HG02798 (cell line): ENCODE measurements at regions not wholly inside any gene's neighbourhood (a gene's known extent, or its start where the extent isn't known, plus 50 kb on each side); places are given as distances from the start of the nearest gene placed in this dataset.

ENCODE experiments used
- ATAC-seq: cut with Tn5 transposase; IDR thresholded peaks from one replicate; pipeline ENCODE4 v1.9.1; 2021; ENCODE audit warnings: mild to moderate bottlenecking; ENCODE audit not compliant: unreplicated experiment, poor library complexity

DNA sequence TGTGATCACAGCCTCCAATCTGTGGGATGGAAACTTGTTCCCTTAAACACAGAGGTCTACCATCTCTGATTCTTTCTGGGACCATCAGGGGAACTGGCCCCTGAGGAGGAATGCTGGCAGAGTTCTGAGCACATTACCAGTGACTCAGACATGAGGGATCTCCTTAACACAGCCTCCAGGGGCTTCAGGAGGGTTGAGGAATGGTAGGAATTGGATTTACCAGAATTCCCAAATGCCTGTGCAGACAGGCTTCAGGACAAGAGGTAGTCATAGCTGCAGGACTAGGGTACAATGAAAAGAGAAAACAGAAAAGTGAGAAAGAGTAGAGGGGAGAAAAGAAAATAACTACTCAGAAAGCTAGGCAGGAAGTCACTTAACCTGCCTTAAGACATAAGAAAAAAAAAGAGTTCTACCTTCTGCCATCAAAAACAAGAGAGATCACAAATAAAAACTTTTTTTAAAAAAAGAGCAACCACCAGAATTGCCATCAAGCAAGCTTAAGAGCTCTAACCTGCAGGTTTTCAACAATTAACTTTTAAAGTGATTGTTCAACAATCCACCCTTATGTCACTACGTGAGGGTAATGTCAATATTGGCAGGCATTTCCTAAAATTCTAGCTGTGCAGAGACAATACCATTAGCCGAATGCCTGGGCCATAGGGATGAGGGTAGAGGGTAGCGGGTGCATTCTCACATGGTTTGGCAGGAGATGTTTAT, 524.4 kb downstream of the BCL11A start:
- no peak for ATAC-seq

DNA sequence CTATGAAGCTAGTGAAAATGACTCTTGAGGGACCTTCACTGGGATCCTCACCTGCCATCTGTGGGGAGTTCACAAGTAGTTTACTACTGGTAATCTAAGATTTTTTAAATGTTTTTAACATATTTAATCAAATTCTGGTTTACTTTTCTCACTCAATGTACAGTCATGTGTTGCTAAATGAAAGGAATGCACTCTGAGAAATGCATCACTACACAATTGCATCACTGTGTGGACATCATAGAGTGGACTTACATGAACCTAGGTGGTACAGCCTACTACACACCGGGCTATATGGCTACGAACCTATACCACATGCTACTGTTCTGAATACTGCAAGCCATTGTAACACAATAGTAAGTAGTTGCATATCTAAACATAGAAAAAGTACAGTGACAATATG, 528.0 kb downstream of the BCL11A start:
- ATAC-seq = no peak

DNA sequence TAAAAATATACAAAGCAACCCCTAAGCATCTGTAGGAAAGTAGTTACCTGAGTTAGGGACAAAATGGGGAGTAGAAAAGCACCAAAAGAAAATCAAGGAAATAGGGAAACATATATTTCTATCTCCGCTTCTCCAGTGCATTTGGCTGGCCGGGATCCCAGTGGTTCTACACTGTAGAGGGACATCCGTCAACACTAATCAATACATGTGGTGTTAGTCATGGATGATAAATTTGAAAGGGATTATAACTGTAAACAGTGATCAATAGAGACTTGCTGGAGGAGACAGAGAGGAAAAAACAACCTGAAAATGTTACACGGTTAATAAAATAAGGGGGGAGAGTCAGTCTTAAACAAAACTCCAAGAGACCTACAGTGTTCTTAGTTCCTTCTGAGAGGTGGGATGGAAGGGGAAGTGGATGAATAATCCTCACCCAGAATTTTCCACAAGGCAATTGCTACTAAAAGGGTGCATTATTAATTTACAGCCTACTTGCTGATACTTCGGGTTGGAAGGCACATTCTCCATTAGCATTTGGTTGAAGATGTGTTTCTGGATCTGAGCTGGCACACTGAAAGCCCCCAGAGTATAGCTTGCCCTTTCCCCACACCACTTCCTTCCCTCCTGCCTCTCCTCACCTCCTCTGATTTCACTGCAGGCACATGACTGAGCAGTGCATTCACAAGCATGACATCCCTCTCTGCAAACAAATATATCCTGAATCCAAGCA, 530.0 kb downstream of the BCL11A start:
- ATAC-seq = no peak

DNA sequence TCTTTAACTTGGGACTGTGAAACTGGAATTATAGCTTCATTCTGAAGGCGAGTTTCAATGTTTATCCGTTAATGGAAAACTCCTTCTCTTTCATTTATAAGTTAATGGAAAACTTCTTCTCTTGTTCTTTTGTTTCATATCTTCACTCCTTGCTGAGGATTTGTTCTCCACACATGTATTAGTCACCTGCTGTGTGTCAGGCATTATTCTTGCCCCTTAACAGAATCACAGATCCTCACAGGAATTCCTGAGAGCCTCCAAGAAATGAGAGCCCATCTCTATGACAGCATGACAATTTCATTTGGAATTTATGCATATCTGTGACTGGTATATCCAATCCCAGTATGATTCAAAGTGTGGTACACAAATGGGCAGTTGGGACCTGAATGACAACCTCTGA, 545.8 kb downstream of the BCL11A start:
- ATAC-seq = no peak

DNA sequence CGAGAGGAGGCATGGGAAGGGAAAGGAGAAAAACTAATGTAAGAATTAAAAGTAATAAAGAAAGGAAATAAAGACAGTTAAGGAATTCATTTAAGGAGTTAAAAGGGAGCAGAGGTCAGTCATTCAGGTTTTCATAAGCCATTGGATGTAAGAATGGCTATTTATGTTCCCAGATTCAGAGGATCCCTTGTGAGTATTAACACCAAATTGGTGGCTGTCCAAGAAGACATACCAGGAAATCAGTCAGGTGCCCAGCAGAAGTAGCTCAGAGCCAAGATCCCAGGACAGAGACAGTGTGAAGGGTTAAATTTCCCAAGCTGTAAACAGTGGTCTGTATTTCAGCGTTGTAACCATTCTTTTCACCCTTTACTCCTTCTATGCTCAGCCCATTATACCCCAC, 550.4 kb downstream of the BCL11A start:
- ATAC-seq = no peak

DNA sequence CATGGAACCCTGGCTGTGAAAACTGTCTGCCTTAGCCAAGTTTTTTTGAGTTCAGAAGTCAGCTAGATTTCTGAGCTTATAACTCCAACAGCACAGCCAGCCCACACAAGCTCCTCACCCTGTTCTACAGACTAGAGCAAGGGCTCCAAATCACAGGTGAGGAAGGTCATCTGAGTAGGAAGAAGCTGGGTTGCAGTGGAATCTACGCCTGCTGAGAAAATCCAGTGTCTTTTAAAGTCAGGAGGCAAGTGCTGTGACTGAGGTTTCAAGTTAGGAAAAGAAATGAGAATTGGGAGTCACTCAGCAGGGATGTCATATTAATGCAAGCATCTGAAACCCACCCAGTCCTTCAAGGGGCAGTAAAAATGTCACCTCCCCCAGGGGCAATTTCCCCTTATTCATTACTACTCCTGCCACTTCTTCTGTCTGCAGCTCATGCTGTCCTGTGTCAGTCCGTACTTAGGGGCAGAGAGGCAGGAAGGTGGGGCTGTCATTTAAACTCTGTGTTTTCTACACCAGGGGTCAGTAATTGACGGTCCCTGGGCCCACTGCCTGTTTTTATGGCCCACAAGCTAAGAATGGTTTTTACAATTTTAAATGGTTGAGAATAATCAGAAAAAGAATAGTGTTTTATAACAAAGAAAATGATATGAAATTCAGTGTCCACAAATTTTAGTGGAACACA, 551.1 kb downstream of the BCL11A start:
- ATAC-seq = no peak

DNA sequence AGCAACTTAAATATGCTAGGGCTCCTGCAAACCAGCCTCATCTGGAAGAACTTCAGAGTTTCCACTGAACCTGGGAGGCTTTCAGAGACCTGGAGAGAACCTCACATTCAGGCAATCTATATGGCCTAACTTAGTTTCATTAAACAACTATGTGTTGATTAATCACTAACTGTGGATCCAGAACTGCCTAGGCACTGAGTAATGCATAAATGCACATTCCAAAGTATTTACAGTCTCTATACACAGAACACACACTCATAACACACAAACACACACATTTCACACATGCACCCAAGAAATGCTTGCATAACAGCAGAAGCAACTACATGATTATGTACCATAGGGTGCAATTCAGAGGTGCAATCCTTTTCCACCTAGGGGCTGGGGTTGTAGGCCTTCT, 552.8 kb downstream of the BCL11A start:
- no peak for ATAC-seq

DNA sequence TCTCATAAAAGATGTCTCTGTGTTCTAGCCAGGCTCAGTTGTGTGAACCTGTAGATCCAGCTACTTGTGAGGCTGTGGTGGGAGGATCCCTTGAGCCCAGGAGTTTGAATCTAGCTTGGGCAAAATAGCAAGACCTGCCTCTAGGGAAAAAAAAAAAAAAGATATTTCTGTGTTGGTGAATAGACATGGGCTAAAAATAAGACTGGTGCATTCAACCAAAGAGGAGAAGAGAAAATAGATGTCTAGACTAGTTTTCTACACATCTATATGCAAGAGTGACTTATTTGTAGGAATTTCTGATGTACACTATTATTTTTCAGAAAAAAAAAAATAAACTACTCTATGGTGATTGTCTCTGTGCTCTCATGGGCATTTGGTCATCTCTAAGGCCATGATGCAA, 555.1 kb downstream of the BCL11A start:
- ATAC-seq = no peak

DNA sequence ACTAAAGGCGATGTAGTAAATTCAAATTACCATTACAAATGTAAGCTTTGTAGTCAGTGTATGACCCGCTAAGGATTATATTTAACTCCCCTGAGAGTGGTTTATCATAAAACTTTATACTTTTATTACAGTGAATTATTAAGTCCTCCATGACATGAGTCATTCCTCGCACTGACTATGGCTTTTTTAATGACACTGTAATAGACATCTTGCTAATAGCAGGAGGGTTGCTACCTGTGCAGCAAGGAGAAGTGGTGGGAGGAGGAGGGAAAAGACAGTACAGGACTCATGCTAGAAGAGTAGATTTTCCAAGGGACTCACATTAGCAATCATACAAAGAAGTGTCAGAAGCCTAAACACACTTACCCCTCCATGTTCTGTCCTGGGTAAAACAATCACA, 556.1 kb downstream of the BCL11A start:
- ATAC-seq = no peak

DNA sequence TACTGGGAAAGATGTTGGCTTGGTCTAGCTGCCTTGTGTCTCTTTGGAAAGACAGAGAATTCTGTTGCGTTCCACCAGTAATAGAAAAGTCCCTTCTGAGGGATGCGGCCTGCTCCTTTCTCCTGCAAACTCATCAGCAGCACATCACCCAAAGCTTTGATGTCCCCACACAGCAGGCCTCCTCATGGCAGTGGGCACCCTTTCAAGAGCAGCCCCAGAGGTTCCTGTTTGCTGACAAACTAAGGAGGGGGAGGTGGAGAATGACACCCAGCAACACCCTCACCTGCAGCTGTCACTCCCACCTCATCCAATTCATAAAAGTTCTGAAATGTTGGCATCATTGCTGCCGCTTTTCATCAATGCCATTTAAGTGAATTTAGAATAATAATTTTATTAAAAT, 556.6 kb downstream of the BCL11A start:
- ATAC-seq = no peak

DNA sequence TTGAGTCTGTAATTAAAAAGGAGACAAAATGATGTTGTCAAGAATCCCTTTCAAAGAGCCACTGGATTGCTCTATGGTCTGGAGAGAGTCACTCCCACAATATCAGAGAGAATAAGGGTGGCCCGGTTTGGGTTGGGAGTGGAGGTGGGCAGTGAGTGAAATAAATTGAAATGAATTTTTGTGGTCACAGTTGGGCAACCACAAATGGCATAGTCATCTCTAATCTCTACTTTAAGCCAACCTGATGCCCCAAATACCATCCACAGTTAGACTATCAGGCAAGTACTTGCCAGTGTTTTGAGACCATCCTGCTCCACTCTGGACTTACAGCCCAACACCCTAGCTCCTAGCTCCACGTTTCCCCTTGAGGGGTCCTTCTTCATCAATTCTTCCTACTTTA, 559.7 kb downstream of the BCL11A start:
- no peak for ATAC-seq

DNA sequence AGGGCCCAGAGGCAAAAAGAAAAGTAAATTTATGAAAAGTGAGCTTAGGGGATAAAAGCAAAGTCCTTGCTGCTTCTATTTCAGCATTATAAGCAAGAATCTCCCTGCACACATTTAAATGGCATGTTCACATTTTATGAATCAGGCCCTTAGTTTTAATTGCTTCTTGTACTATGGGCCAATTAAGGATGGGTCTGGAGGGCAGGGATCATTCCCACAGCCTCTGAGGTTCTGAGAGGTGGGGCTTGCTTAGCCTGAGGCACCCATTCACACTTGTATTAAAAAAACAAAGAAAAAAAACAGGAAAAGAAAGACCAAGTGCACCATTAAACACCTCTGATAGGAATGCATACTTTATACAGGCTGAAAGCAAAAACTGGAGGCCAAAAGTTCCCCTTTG, 565.1 kb downstream of the BCL11A start:
- no peak for ATAC-seq

DNA sequence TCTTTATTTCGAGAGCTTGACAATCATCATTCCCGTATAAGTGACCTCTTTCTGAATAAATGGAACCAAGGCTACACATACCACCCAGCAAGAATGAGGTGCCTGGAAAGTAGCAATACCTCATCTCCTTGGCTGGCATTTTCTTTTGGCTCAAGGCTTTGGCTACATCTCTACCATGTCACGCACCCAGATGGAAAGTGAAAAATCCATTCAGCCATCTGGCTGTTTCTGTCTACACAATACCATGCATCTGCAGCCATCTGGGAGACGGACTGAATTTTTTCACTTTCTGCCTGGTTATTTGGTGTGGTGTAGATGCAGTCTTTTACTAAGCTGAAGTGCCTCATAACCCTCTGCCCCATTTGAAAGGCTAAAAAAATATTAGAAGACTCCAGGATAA, 566.9 kb downstream of the BCL11A start:
- no peak for ATAC-seq

DNA sequence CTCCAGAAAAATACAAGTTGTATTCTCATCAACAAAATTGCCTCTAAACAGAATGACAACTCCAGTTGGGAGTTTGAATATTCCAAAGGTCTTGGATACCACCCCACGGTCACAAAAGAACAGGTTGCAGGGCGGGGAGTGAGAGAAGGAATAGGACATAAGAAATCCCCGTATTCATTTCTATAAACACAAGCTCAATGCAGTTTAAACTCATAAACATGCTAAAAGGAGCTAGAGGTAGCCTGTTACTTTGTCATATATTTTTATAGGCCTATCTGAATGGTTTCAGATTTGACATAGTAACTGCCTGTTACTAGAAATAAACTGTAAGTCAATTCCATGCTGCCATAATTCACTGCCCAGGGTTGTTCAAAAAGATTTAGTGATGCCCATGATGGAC, 567.5 kb downstream of the BCL11A start:
- no peak for ATAC-seq

DNA sequence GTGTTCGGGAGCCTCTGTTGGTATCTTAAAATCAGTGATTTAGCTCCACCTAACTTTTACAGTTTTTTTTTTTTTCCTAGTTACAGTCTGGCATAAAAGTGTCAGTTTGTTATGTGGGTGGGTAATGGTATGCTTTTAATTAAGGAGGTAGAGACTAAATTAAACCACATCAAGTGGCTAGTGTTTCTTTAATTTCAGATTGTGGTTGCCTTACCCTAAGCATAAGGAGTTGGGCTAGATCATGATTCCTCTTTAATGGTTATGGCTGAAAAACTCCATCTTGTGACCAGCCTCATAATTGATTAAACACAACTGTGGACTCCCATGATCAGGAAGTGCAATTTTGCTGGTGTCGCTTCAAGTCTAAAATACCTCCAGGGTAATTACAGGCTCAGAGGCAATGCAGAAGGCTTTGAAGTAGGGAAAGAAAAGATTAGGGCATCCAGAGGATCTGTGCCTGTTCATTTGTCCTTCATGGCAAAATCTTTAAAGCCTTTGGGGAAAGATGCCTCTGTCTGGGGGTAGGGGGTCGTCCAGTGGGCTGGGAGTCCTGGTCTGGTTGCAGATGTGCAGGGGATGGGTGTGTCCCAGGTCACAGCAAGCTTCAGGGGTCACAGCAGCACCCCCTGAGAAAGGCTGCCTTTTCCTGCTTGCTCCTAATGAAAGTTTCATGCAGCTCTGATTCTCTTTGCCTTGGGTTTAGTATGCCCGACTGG, 579.2 kb downstream of the BCL11A start:
- ATAC-seq = no peak

DNA sequence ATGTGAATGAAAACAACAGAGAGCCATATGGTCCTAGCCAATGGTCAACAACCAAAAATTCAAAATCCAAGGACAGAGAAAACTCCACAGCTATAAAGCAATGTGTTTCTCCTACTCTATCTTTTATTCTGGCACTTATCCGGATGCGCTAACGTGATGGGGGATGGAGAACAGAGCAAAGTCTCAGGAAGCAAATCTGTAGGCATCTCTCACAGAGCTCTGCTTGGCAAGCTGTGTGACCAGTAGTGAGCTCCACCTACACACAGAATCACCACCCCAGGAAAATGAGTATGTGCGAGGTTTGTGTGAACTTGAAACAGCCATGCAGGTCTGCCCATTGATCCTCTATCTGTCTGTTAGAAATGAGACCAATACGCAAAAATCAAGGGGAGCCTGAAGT, 584.3 kb downstream of the BCL11A start:
- ATAC-seq = no peak

DNA sequence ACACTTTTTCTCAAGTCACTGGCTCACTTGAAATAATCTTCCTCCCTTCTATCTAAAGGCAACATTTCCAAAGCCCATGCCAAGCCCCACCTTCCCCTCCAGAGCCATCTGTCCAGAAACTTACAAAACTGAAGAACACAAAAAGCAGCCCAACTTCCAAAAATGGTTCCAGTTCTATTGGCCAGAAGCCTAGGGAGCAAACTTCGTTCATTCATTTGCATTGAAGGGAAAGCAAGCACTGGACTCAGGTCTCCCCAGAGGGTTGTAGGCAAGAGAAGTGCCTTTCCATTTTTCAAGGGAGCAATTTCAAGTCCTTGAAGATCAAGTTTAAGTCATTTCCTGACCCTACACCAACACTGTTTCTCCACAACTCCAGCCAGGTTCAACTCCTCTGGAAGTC, 585.0 kb downstream of the BCL11A start:
- ATAC-seq = no peak

DNA sequence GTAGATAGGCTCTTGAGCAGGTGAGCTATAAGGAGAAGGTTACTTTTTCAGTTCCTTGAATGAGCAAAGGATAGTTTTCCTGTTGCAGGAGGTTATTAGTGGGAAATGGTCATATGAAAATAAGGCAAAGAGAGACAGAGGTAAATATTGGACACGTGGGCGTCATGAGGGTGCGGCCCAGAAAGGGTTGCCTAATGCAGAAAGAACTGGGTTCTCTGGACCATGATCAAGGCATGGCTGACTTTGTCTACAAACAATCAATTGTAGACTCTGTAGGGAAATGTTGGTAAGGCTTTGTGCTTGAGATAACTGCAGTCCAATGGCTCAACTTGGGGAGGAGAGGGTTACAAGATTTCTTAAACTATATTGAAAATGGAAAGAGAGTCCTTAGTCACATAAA, 585.8 kb downstream of the BCL11A start:
- ATAC-seq = no peak

DNA sequence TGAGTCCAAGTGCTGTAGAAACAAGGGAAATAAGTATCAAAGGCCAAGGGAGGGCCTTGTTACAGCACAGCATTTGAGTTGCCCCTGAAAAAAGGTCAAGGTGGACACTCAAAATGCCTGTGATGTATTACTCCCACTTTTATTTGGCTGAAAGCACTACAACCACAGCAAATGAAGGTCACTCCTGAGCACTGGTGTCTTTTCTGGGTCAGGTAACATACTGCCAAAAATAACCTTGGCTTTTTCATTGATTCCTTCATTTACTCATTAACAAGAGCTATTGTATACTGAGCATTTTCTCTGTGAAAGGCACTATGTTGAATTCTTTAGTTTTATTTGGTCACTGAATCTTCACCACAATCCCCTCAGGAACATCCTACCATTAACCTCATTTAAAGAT, 590.3 kb downstream of the BCL11A start:
- ATAC-seq = no peak

DNA sequence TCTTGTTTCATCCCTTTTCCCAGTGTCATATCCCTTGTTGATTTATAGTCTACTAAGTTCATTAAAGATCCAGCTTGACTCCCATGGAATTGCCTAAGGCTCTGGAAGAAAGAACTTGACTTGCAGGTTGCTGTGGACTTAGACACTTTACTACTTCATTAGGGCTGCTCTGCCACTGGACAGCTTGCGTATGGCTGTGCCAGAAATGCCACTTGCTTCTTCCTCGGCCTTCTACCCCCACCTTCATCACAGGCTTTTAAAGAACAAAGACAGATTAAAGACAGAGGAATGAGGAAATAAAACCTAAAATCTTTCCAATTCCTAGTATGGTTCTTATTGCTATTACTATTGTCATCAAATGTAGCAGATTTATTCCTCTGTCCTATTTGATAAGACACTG, 591.7 kb downstream of the BCL11A start:
- ATAC-seq = no peak

DNA sequence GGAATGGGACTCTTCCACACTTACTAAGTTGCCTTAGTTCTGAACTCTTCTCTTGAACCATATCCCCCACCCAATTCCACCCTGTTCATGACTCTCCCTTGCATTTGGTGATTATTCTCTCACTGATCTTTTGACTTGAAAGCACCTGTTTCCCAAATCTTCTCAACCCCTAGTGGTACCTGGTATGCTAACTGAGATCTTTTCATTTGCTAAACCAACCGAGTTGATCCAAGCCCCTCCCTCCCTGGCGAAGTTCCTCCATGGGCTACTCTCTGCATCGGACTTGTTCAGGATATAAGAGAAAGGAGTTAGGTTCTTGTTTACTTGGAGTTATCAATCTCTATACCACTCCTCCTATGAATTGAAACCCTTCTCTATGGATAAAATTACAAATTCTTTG, 593.5 kb downstream of the BCL11A start:
- ATAC-seq = no peak
